ENCODE measurements at regions not wholly inside any gene's neighbourhood (a gene's known extent, or its start where the extent isn't known, plus 50 kb on each side); places are given as distances from the start of the nearest gene placed in this dataset.

DNA sequence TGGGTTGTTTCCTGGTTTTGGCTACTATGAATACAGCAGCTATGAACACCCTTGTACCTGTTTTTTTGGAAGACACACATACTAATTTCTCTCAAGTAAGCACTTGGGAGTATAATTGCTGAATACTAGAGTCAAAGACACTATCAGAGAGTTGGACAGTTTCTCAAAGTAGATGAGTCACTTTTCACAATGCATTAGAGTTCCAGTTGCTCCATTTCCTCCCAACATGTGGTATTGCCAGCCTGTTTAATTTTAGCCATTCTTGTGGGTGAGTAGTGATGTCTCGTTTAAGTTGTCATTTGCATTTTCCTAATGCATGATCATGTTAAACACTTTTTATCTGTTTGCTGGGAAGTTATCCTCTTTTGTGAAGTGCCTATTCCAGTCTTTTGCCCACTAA lies 81.6 kb upstream of the GDNF start:
- Histone ChIP-seq H3K4me1 (ENCODE audit: insufficient read depth, low read length) (no peaks in the 10 kb centered on the region), H3K4me3 (ENCODE audit: low read length) (no peak overlapping the region), H3K36me3 (ENCODE audit: insufficient read depth, low read length) (no peaks in the 10 kb centered on the region), H3K9me3 (ENCODE audit: control insufficient read depth in 1 of 2, insufficient read depth in 1 of 2, low read length in 2 of 2) (no peaks in the 10 kb centered on the region), H3K27ac (ENCODE audit: low read depth in 1 of 2, low read length in 2 of 2) (no peak overlapping the region), H3K27me3 (ENCODE audit: control insufficient read depth in 1 of 2, insufficient read depth in 2 of 2, low read length in 2 of 2) (peaks cover 0 to 2% of the 10 kb centered on the region in 2 experiments)
- no peaks in the 10 kb centered on the region for H3K4me1 Mint-ChIP-seq (ENCODE audit: low read depth)
- H3K4me3 Mint-ChIP-seq: no peak overlapping the region
- ATAC-seq (ENCODE audit: poor library complexity) (no peak), DNase-seq (no peak)
- H3K27me3 Mint-ChIP-seq: peaks cover 21% of the 10 kb centered on the region
- ChIA-PET CTCF (no interaction called here), POLR2A (no interaction called here)
- TF ChIP-seq, protein P1, sequence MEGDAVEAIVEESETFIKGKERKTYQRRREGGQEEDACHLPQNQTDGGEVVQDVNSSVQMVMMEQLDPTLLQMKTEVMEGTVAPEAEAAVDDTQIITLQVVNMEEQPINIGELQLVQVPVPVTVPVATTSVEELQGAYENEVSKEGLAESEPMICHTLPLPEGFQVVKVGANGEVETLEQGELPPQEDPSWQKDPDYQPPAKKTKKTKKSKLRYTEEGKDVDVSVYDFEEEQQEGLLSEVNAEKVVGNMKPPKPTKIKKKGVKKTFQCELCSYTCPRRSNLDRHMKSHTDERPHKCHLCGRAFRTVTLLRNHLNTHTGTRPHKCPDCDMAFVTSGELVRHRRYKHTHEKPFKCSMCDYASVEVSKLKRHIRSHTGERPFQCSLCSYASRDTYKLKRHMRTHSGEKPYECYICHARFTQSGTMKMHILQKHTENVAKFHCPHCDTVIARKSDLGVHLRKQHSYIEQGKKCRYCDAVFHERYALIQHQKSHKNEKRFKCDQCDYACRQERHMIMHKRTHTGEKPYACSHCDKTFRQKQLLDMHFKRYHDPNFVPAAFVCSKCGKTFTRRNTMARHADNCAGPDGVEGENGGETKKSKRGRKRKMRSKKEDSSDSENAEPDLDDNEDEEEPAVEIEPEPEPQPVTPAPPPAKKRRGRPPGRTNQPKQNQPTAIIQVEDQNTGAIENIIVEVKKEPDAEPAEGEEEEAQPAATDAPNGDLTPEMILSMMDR (IDR thresholded peaks at IDR 0.05): no peak
- no peak overlapping the region for H3K27ac Mint-ChIP-seq
- no peaks in the 10 kb centered on the region for H3K36me3 Mint-ChIP-seq (ENCODE audit: low read depth)
- H3K9me3 Mint-ChIP-seq: no peaks in the 10 kb centered on the region
- intact Hi-C loops (cut with DNase I, micrococcal nuclease): no loop called here

DNA sequence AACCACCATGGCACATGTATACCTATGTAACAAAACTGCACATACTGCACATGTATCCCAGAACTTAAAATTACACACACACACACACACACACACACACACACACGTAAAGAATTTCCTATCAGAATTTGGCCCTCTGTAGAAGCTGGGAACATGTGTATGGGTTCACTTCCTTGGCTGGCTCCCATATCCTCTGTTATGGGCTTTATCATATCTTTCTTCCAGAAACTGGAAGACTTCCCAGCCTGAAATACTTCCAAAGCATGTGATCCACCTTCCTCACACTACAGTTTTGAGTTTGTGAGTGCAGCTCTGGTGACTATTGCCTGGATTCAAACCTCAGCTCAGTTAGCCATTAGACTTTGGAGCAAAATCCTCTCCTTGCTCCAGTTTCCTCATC lies 78.6 kb upstream of the GDNF start:
- TF ChIP-seq, protein P1 (IDR thresholded peaks at IDR 0.05): no peak
- Histone ChIP-seq H3K4me1 (ENCODE audit: insufficient read depth, low read length) (no peaks in the 10 kb centered on the region), H3K27ac (ENCODE audit: low read depth in 1 of 2, low read length in 2 of 2) (no peak overlapping the region), H3K27me3 (ENCODE audit: control insufficient read depth in 1 of 2, insufficient read depth in 2 of 2, low read length in 2 of 2) (no peaks in the 10 kb centered on the region), H3K9me3 (ENCODE audit: control insufficient read depth in 1 of 2, insufficient read depth in 1 of 2, low read length in 2 of 2) (no peaks in the 10 kb centered on the region), H3K4me3 (ENCODE audit: low read length) (no peak overlapping the region), H3K36me3 (ENCODE audit: insufficient read depth, low read length) (no peaks in the 10 kb centered on the region)
- Mint-ChIP-seq H3K27ac (no peak overlapping the region), H3K4me3 (no peak overlapping the region), H3K9me3 (no peaks in the 10 kb centered on the region), H3K36me3 (ENCODE audit: low read depth) (no peaks in the 10 kb centered on the region), H3K27me3 (peaks cover 17% of the 10 kb centered on the region), H3K4me1 (ENCODE audit: low read depth) (no peaks in the 10 kb centered on the region)
- ChIA-PET CTCF (no interaction called here), POLR2A (no interaction called here)
- intact Hi-C loops (cut with DNase I, micrococcal nuclease): no loop called here
- DNase-seq: no peak
- ATAC-seq (ENCODE audit: poor library complexity): no peak

DNA sequence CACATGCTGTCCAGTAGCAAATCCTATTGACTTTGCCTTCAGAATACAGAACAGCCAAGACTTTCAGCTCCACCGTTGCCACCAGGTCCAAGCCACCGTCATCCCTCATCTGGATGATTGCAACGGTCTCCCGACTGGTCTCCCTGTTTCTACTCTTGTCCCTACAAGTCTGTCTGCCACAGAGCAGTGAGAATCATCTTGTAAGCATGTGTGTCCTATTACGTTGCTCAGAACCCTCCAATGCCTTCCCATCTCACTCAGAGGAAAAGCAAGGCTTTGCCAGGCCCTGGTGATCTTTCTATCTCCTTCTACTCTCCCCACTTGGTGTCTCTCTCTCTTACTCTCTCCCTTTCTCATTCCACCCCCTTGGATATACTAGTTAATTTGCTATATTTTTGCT lies 76.7 kb upstream of the GDNF start:
- ATAC-seq (ENCODE audit: poor library complexity) (no peak), DNase-seq (no peak)
- Histone ChIP-seq H3K27me3 (ENCODE audit: control insufficient read depth in 1 of 2, insufficient read depth in 2 of 2, low read length in 2 of 2) (no peaks in the 10 kb centered on the region), H3K4me3 (ENCODE audit: low read length) (no peak overlapping the region), H3K4me1 (ENCODE audit: insufficient read depth, low read length) (no peaks in the 10 kb centered on the region), H3K36me3 (ENCODE audit: insufficient read depth, low read length) (no peaks in the 10 kb centered on the region), H3K9me3 (ENCODE audit: control insufficient read depth in 1 of 2, insufficient read depth in 1 of 2, low read length in 2 of 2) (no peaks in the 10 kb centered on the region), H3K27ac (ENCODE audit: low read depth in 1 of 2, low read length in 2 of 2) (no peak overlapping the region)
- intact Hi-C loops (cut with DNase I, micrococcal nuclease): no loop called here
- H3K36me3 Mint-ChIP-seq (ENCODE audit: low read depth): no peaks in the 10 kb centered on the region
- TF ChIP-seq, protein P1 (IDR thresholded peaks at IDR 0.05): no peak
- H3K4me3 Mint-ChIP-seq: no peak overlapping the region
- no peak overlapping the region for H3K27ac Mint-ChIP-seq
- POLR2A ChIA-PET: no interaction called here
- no peaks in the 10 kb centered on the region for H3K4me1 Mint-ChIP-seq (ENCODE audit: low read depth)
- CTCF ChIA-PET: no interaction called here
- peaks cover 28% of the 10 kb centered on the region for H3K27me3 Mint-ChIP-seq
- H3K9me3 Mint-ChIP-seq: no peaks in the 10 kb centered on the region

All from CD4-positive, alpha-beta T cell (primary cell).